ENCODE measurements at regions not wholly inside any gene's neighbourhood (a gene's known extent, or its start where the extent isn't known, plus 50 kb on each side); places are given as distances from the start of the nearest gene placed in this dataset.

- no peak overlapping the region for H3K4me3 ChIP-seq (ENCODE audit: low read depth, low read length)
- ChIA-PET CTCF (no interaction called here), POLR2A (no interaction called here)
- DNase-seq (ENCODE audit: low read depth, low spot score), result no peak
- no peak for TF ChIP-seq CTCF (IDR thresholded peaks at IDR 0.05; ENCODE audit: insufficient read depth, low read length, missing control alignments)
Measured at GRCh38 chr11:100632941-100633452, 54.1 kb upstream of the ARHGAP42 start.

- no peak overlapping the region for H3K4me3 ChIP-seq (ENCODE audit: low read depth, low read length)
- DNase-seq (ENCODE audit: low read depth, low spot score), result no peak
- TF ChIP-seq CTCF (IDR thresholded peaks at IDR 0.05; ENCODE audit: insufficient read depth, low read length, missing control alignments), result no peak
- POLR2A ChIA-PET, result no interaction called here
- CTCF ChIA-PET, result no interaction called here
Measured at GRCh38 chr11:100635194-100635593, 51.9 kb upstream of the ARHGAP42 start.

- TF ChIP-seq CTCF (IDR thresholded peaks at IDR 0.05; ENCODE audit: insufficient read depth, low read length, missing control alignments), result no peak
- DNase-seq (ENCODE audit: low read depth, low spot score), result no peak
- ChIA-PET POLR2A (no interaction called here), CTCF (no interaction called here)
- no peak overlapping the region for H3K4me3 ChIP-seq (ENCODE audit: low read depth, low read length)
Measured at GRCh38 chr11:100636536-100636935, 50.6 kb upstream of the ARHGAP42 start.
